Renal pelvis (tissue), 1 donor: ENCODE measurements at regions not wholly inside any gene's neighbourhood (a gene's known extent, or its start where the extent isn't known, plus 50 kb on each side); places are given as distances from the start of the nearest gene placed in this dataset.
"Not testable (repeated sequence)": the region's sequence is repeated elsewhere in the genome, so short reads cannot be mapped to it uniquely, and the experiment has no call there.

Experiments
- DNase-seq: peaks from one replicate; pipeline ENCODE4 v3.0.0-alpha.2; 2013

DNA sequence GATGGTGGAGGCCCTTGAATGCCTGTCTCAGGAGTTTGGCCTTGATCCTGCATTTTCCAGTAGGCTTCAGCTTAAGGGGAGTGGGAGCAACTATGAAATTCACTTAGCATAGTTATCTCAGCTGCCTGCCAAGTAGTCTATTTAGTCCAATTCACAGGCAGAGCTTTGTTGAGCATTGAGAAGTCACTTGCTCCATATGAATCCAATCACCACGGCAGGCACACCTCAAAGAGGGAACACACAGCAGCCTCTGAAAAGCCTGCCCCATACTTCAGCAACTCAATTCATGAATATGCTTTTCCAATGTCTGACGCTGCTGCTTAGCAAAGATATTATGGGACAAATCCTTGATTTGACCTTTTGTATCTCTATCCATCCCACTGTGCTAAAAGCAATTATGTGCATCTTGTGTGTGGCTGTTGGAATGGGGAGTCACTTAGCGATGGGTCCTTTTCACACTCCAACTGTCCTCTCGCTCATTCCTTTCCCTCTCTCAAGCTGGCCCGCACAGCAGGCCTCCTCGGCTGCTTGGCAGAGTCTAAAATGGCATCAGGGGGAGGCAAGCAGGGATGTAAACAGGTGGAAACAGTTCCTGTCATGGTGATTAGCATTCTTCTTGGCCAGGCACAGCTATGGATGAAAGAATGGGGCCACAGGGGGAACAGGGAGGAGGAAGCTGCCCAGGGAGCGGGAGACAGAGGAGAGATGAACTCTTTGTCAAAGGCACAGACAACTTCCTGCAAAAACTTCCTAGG lies 56.0 kb upstream of the LRPPRC start:
- no peak for DNase-seq

DNA sequence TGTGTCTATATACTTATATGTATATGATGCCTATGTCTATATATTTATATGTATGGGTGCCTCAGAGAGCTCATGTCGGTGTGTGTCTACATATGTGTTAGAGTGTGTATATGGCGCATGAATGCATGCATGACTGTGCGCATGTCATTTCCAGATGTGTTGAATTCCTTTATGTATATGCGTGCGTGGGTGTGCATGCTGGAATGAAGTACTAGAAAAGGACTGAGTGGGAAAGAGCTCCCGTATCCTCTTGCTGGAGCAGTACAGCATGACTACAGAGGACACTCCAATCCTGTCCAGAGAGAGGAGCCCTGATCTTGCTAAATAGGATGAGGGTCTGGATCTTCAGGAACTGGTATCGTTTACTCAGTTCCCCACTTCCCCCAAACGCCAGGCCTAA lies 56.8 kb upstream of the LRPPRC start:
- DNase-seq = no peak

- no peak for DNase-seq
Observed at GRCh38 chr2:44053052-44053451, 57.3 kb upstream of the LRPPRC start.

GRCh38 chr2:44053456-44053855 lies 57.7 kb upstream of the LRPPRC start:
- DNase-seq = no peak

- no peak for DNase-seq
Observed at GRCh38 chr2:44055229-44055628, 59.4 kb upstream of the LRPPRC start.

DNA sequence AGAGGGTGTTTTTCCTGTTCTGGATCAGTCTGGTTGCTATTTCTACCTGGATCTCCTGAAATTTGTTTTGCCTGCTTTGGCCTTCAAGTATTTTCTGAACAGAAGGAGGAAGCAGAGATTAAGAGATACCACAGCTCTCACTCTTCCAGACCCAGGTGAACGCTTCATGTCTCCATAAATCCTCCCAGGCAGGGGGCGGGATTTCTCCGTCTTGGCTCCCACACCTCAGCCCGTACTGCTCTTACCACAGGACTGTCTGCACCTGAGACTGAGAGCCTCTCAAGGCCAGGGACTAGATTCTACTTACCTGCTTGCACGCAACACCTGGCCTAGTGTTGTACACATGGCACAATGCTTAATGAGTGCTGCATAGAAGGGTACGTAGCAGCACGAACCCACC lies 59.9 kb upstream of the LRPPRC start:
- DNase-seq = no peak

GRCh38 chr2:44056947-44057346 lies 61.2 kb upstream of the LRPPRC start:
- DNase-seq = no peak

DNA sequence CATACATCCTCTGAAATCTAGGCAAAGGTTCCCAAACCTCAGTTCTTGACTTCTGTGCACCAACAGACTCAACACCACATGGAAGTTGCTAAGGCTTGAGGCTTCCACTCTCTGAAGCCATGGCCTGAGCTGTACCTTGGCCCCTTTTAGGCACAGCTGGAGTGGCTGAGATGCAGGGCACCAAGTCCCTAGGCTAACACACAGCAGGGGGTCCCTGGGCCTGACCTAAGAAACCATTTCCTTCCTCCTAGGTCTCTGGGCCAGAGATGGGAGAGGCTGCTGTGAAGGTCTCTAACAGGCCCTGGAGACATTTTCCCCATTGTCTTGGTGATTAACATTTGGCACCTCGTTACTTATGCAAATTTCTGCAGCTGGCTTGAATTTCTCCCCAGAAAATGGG lies 64.5 kb upstream of the LRPPRC start:
- not testable (repeated sequence) for DNase-seq

GRCh38 chr2:44060990-44061389 lies 65.2 kb upstream of the LRPPRC start:
- DNase-seq = no peak

- DNase-seq = no peak
Observed at GRCh38 chr2:44061469-44061868, 65.7 kb upstream of the LRPPRC start.

- DNase-seq = no peak
Observed at GRCh38 chr2:44061876-44062275, 66.1 kb upstream of the LRPPRC start.

DNA sequence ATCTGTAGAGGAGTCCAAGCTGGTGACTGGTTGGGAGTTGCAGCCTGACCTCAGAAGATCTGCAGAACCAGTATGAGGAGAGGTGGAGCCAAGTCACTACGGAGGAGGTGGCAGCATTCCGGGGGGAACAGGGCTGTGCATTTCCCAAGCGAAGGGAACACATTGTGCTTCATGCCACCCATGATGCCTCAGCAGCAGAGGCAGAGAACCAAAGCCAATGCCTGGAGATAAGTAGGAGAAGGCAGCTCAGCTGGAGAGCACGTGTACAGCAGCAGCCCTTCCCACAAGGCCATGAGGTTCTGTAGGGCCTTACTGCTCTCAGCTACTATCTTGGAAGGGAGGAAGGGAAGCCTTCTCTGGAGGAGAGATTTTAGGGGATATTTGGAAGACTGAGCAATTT lies 67.2 kb upstream of the LRPPRC start:
- no peak for DNase-seq

DNA sequence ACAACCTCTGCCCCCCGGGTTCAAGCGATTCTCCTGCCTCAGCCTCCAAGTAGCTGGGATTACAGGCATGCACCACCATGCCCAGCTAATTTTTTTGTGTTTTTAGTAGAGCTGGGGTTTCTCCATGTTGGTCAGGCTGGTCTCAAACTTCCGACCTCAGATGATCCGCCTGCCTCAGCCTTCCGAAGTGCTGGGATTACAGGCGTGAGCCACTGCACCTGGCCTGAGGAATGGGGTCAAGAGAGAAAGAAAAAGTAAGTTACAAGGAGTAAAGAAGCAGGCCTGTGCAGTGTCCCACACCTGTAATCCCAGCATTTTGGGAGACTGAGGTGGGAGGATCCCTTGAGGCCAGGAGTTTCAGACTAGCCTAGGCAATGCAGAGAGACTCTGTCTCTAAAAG lies 68.5 kb upstream of the LRPPRC start:
- DNase-seq = not testable (repeated sequence)

- DNase-seq = not testable (repeated sequence)
Observed at GRCh38 chr2:44067012-44067790, 71.4 kb upstream of the LRPPRC start.

- not testable (repeated sequence) for DNase-seq
Observed at GRCh38 chr2:44067791-44068181, 72.0 kb upstream of the LRPPRC start.

DNA sequence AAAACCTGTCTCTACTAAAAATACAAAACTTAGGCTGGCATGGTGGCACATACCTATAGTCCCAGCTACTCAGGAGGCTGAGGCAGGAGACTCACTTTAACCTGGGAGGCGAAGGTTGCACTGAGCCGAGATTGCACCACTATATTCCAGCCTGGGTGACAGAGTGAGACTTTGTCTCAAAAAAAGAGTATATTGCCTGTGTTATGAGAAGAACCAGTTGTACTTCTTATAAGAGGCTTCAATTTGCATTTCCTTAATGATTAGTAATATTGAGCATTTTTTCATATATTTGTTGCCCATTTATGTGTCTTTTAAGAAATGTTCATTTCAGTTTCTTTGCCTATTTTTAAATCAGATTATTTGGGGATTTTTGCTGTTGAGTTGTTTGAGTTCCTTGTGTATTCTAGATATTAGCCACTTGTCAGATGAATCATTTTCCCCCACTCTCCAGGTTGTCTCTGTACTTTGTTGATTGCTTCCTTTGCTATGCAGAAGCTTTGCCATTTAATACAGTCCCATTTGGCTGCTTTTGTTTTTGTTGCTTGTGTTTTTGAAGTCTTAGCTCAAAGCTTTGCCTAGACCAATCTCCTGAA lies 75.8 kb upstream of the LRPPRC start:
- no peak for DNase-seq

DNA sequence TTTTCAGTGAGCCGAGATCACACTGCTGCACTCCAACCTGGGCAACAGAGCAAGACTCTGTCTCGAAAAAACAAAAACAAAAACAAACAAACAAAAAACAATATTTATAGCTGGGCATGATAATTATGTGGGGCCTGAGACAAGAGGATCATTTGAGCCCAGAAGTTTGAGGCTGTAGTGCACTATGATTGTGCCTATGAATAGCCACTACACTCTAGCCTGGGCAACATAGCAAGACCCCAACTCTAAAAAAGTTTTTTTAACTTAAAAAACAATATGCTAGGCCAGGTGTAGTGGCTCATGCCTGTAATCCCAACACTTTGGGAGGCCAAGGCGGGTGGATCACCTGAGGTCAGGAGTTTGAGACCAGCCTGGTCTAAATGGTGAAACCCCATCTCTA lies 77.9 kb upstream of the LRPPRC start:
- DNase-seq = not testable (repeated sequence)

DNA sequence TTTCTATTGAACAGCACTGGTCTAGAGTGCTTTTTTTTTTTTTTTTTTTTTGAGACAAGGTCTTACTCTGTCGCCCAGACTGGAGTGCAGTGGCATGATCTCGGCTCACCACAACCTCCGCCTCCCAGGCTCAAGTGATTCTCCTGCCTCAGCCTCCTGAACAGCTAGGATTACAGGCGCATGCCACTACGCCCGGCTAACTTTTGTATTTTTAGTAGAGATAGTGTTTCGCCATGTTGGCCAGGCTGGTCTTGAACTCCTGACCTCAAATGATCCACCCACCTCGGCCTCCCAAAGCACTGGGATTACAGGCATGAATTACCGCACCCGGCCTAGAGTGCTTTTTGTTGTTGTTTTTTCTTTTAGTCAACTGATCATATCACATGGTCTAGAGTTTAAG lies 79.0 kb upstream of the LRPPRC start:
- DNase-seq = not testable (repeated sequence)

GRCh38 chr2:44075541-44075940 lies 79.8 kb upstream of the LRPPRC start:
- DNase-seq = no peak

DNA sequence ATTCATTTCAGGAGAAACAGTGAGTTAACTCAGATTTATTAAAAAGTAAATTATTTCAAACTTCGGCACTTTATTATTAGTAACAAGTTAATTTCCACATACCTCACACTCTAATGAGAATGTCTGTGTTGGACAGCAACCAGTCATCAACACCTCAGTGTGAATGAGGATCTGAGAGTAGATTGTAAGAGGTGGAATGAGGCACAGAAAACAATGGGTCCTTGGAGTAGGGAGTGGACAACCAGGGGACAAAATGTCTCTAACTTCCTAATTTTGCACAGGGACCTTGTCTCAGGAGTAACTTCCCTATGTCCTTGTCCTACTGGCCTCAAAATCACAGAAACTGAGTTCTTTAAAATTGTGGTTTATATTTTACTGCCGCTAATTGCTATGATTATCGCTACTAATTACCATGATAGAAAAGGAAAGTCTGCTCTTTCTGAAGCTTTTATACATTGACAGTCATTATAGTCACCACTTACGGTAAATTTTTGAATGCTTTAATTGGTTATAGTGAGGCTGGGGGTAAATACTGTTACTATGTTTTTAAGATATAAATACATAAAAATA lies 82.2 kb upstream of the LRPPRC start:
- no peak for DNase-seq

- DNase-seq = no peak
Observed at GRCh38 chr2:44079686-44080085, 83.9 kb upstream of the LRPPRC start.

DNA sequence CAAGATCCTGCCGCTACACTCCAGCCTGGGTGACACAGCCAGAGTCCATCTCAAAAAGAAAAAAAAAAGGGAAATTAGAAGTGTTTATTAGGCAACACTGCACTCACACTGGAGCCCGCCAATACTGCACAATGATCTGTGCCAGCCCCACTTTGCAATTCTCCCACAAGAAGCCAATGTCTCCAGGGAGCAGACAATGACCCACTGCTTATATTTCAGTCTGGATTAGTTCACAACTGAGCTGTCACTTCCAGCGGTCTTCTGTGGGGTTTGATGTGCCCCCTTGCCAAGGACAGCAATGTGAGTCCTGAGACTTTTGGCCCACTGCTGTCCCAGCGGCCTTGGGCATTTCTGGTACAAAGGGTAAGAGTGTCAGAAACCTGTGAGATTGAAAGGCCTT lies 85.6 kb upstream of the PPM1B start:
- DNase-seq = no peak

DNA sequence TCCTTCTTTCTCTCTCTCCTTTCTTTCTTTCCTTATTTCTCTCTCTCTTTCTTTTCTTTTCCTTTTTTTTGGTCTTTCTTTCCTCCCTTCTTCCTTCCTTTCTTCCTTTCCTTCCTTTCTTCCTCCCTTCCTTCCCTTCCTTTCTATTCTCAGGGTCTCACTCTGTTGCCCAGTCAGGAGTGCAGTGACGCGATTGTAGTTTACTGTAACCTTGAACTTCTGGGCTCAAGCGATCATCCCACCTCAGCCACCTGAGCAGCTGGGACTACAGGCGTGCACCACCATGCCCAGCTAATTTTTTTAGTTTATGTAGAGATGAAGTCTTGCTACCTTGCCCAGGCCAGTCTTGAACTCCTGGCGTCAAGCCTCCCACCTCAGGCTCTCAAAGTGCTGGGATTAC lies 83.8 kb upstream of the PPM1B start:
- no peak for DNase-seq
